ENCODE measurements at regions not wholly inside any gene's neighbourhood (a gene's known extent, or its start where the extent isn't known, plus 50 kb on each side); places are given as distances from the start of the nearest gene placed in this dataset.

- TF ChIP-seq CTCF (IDR thresholded peaks at IDR 0.05), result no peak
- TF ChIP-seq POLR2A (IDR thresholded peaks at IDR 0.05), result no peak
- no peaks in the 10 kb centered on the region for H3K9me3 ChIP-seq
- H3K27me3 ChIP-seq, result no peaks in the 10 kb centered on the region
- WGBS (ENCODE audit: insufficient coverage, low coverage, low lambda C conversion rate, missing lambda C conversion rate), result 100% methylated on average over 1 of the region's 1 CpG
- H3K4me3 ChIP-seq, result no peak overlapping the region
- no peak for ATAC-seq
- no peaks in the 10 kb centered on the region for H3K36me3 ChIP-seq
- no peak overlapping the region for H3K27ac ChIP-seq
- no peaks in the 10 kb centered on the region for H3K4me1 ChIP-seq
- no peak for DNase-seq
- intact Hi-C loops (cut with DNase I), result no loop called here
Observed at GRCh38 chr1:198014355-198014754, 97.2 kb downstream of the LHX9 start.

GRCh38 chr1:198015309-198015708 is 98.1 kb downstream of the LHX9 start:
- DNase-seq, result no peak
- Histone ChIP-seq H3K36me3 (no peaks in the 10 kb centered on the region), H3K4me3 (no peak overlapping the region), H3K27ac (no peak overlapping the region), H3K9me3 (no peaks in the 10 kb centered on the region), H3K4me1 (no peaks in the 10 kb centered on the region), H3K27me3 (no peaks in the 10 kb centered on the region)
- intact Hi-C loops (cut with DNase I), result no loop called here
- TF ChIP-seq POLR2A (IDR thresholded peaks at IDR 0.05), result no peak
- TF ChIP-seq CTCF (IDR thresholded peaks at IDR 0.05), result no peak
- ATAC-seq, result no peak

- no peaks in the 10 kb centered on the region for H3K27me3 ChIP-seq
- intact Hi-C loops (cut with DNase I), result no loop called here
- no peak overlapping the region for H3K4me3 ChIP-seq
- no peaks in the 10 kb centered on the region for H3K9me3 ChIP-seq
- ATAC-seq (no peak), DNase-seq (no peak)
- TF ChIP-seq CTCF (IDR thresholded peaks at IDR 0.05) (no peak), POLR2A (IDR thresholded peaks at IDR 0.05) (no peak)
- no peaks in the 10 kb centered on the region for H3K4me1 ChIP-seq
- no peak overlapping the region for H3K27ac ChIP-seq
- no CpG with 5 or more reads among the region's 1 CpG for WGBS (ENCODE audit: insufficient coverage, low coverage, low lambda C conversion rate, missing lambda C conversion rate)
- H3K36me3 ChIP-seq, result no peaks in the 10 kb centered on the region
Observed at GRCh38 chr1:198018529-198018928, 101.4 kb downstream of the LHX9 start.

- intact Hi-C loops (cut with DNase I), result no loop called here
- no peaks in the 10 kb centered on the region for H3K9me3 ChIP-seq
- H3K36me3 ChIP-seq, result no peaks in the 10 kb centered on the region
- DNase-seq (no peak), ATAC-seq (no peak)
- H3K4me3 ChIP-seq, result no peak overlapping the region
- H3K4me1 ChIP-seq, result no peaks in the 10 kb centered on the region
- no peaks in the 10 kb centered on the region for H3K27me3 ChIP-seq
- WGBS (ENCODE audit: insufficient coverage, low coverage, low lambda C conversion rate, missing lambda C conversion rate), result no CpG with 5 or more reads among the region's 1 CpG
- H3K27ac ChIP-seq, result no peak overlapping the region
- TF ChIP-seq CTCF (IDR thresholded peaks at IDR 0.05) (no peak), POLR2A (IDR thresholded peaks at IDR 0.05) (no peak)
Observed at GRCh38 chr1:198019126-198019525, 102.0 kb downstream of the LHX9 start.

GRCh38 chr1:198024336-198024735 is 107.2 kb downstream of the LHX9 start:
- no peak for ATAC-seq
- TF ChIP-seq CTCF (IDR thresholded peaks at IDR 0.05) (no peak), POLR2A (IDR thresholded peaks at IDR 0.05) (no peak)

More at GRCh38 chr1:198024336-198024735, 107.2 kb downstream of the LHX9 start:
- H3K27me3 ChIP-seq, result no peaks in the 10 kb centered on the region
- no peaks in the 10 kb centered on the region for H3K36me3 ChIP-seq
- DNase-seq, result no peak
- no peak overlapping the region for H3K4me3 ChIP-seq
- H3K4me1 ChIP-seq, result no peaks in the 10 kb centered on the region
- WGBS (ENCODE audit: insufficient coverage, low coverage, low lambda C conversion rate, missing lambda C conversion rate), result 85% methylated on average over 4 of the region's 4 CpGs
- H3K9me3 ChIP-seq, result no peaks in the 10 kb centered on the region
- intact Hi-C loops (cut with DNase I), result no loop called here
- no peak overlapping the region for H3K27ac ChIP-seq
